Suprapubic skin (tissue), 4 donors: ENCODE measurements at regions not wholly inside any gene's neighbourhood (a gene's known extent, or its start where the extent isn't known, plus 50 kb on each side); places are given as distances from the start of the nearest gene placed in this dataset.
"Not testable (repeated sequence)": the region's sequence is repeated elsewhere in the genome, so short reads cannot be mapped to it uniquely, and the experiment has no call there.

Experiments
- DNase-seq, 2 donors: peaks; one replicate each; pipeline ENCODE4 v3.0.0-alpha.2; 2019; ENCODE audit warnings: low spot score in 2 of 2
- H3K27ac ChIP-seq: fragments of 200-600 bp; sonication (generic); one replicate; pipeline ENCODE4 v1.5.1; 2019
- H3K27me3 ChIP-seq: fragments of 200-600 bp; sonication (generic); one replicate; pipeline ENCODE4 v1.5.1; 2019
- H3K36me3 ChIP-seq: fragments of 200-600 bp; sonication (generic); one replicate; pipeline ENCODE4 v1.5.1; 2019
- H3K4me1 ChIP-seq: fragments of 200-600 bp; sonication (generic); one replicate; pipeline ENCODE4 v1.5.1; 2019
- H3K4me3 ChIP-seq: fragments of 200-600 bp; sonication (generic); one replicate; pipeline ENCODE4 v1.5.1; 2019; ENCODE audit warnings: mild to moderate bottlenecking
- H3K9me3 ChIP-seq: fragments of 200-600 bp; sonication (generic); one replicate; pipeline ENCODE4 v1.5.1; 2019
- EP300 ChIP-seq: sonication (generic); formaldehyde crosslinking; IDR thresholded peaks from one replicate; pipeline ENCODE4 v1.6.1; 2017; ENCODE audit warnings: antibody characterized with exemption
- POLR2A ChIP-seq, 2 donors: fragments of 450-650 bp; IDR thresholded peaks; one replicate each; pipeline ENCODE4 v1.6.1; 2017; ENCODE audit warnings: antibody characterized with exemption in 2 of 2, mild to moderate bottlenecking in 2 of 2, moderate library complexity in 2 of 2
- POLR2AphosphoS5 ChIP-seq, 3 donors: sonication (generic); formaldehyde crosslinking; IDR thresholded peaks; one replicate each; pipeline ENCODE4 v1.6.1; 2017; ENCODE audit warnings: antibody characterized with exemption in 3 of 3
- WGBS: methylation state at CpG from one replicate; pipeline ENCODE4 v1.1.5; 2018; 5-methylcytosine and 5-hydroxymethylcytosine counted together
- TF ChIP-seq, protein P1 (sequence below), 2 donors: fragments of 200-600 bp in 1 of 2; fragments of 450-650 bp in 1 of 2; sonication (generic) in 1 of 2; IDR thresholded peaks; one replicate each; pipeline ENCODE4 v1.5.1; 2016 to 2019; ENCODE audit warnings: antibody characterized with exemption in 2 of 2, mild to moderate bottlenecking in 1 of 2, moderate library complexity in 1 of 2

DNA sequence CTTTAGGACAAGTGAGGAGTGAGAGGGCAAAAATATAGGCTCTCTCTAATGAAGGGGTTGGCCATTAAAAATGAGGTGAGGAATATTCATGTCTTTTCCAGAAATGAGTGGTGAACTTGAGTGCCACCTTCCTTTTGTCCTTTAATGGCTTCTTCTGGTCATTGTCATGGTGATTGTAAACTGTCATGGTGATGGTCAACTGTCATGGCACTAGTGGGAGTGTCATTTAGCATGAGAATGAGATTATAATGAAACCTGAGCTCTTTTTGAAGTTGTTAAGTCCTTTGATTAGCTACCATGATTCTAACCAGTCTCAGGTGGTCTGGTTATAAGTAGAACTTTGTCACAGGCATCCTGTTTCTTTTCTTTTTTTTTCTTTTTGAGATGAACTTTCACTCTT, 524.4 kb downstream of the NEBL start:
- no peak for TF ChIP-seq POLR2A (IDR thresholded peaks at IDR 0.05)
- TF ChIP-seq EP300: no peak
- TF ChIP-seq, protein P1, sequence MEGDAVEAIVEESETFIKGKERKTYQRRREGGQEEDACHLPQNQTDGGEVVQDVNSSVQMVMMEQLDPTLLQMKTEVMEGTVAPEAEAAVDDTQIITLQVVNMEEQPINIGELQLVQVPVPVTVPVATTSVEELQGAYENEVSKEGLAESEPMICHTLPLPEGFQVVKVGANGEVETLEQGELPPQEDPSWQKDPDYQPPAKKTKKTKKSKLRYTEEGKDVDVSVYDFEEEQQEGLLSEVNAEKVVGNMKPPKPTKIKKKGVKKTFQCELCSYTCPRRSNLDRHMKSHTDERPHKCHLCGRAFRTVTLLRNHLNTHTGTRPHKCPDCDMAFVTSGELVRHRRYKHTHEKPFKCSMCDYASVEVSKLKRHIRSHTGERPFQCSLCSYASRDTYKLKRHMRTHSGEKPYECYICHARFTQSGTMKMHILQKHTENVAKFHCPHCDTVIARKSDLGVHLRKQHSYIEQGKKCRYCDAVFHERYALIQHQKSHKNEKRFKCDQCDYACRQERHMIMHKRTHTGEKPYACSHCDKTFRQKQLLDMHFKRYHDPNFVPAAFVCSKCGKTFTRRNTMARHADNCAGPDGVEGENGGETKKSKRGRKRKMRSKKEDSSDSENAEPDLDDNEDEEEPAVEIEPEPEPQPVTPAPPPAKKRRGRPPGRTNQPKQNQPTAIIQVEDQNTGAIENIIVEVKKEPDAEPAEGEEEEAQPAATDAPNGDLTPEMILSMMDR (IDR thresholded peaks at IDR 0.05): no peak
- no peak for TF ChIP-seq POLR2AphosphoS5 (IDR thresholded peaks at IDR 0.05)
- Histone ChIP-seq H3K4me3 (no peak overlapping the region), H3K36me3 (no peaks in the 10 kb centered on the region), H3K27ac (no peak overlapping the region), H3K4me1 (no peaks in the 10 kb centered on the region), H3K27me3 (no peaks in the 10 kb centered on the region), H3K9me3 (no peaks in the 10 kb centered on the region)
- no peak for DNase-seq

- H3K27ac ChIP-seq, H3K4me1 ChIP-seq, DNase-seq, H3K27me3 ChIP-seq, H3K36me3 ChIP-seq, H3K4me3 ChIP-seq, H3K9me3 ChIP-seq: not testable (repeated sequence)
- 94% methylated on average over 7 of the region's 7 CpGs for WGBS
Observed at GRCh38 chr10:20370977-20371533, 526.1 kb downstream of the NEBL start.

GRCh38 chr10:20369863-20370736, 527.0 kb downstream of the NEBL start:
- 87% methylated on average over 9 of the region's 9 CpGs for WGBS
- no peak for DNase-seq
- Histone ChIP-seq H3K4me1 (no peaks in the 10 kb centered on the region), H3K27ac (no peak overlapping the region), H3K27me3 (no peaks in the 10 kb centered on the region), H3K36me3 (no peaks in the 10 kb centered on the region), H3K4me3 (no peak overlapping the region), H3K9me3 (no peaks in the 10 kb centered on the region)
- TF ChIP-seq POLR2AphosphoS5 (IDR thresholded peaks at IDR 0.05): no peak
- TF ChIP-seq, protein P1 (IDR thresholded peaks at IDR 0.05): no peak
- TF ChIP-seq EP300: no peak
- no peak for TF ChIP-seq POLR2A (IDR thresholded peaks at IDR 0.05)

- Histone ChIP-seq H3K4me3 (no peak overlapping the region), H3K9me3 (peaks cover 3% of the 10 kb centered on the region), H3K27me3 (no peaks in the 10 kb centered on the region), H3K4me1 (no peaks in the 10 kb centered on the region), H3K36me3 (no peaks in the 10 kb centered on the region), H3K27ac (no peak overlapping the region)
- no peak for DNase-seq
- no peak for TF ChIP-seq EP300
- TF ChIP-seq, protein P1 (IDR thresholded peaks at IDR 0.05): no peak
- TF ChIP-seq POLR2A (IDR thresholded peaks at IDR 0.05): no peak
- TF ChIP-seq POLR2AphosphoS5 (IDR thresholded peaks at IDR 0.05): no peak
Observed at GRCh38 chr10:20363684-20364083, 533.4 kb downstream of the NEBL start.

- no peaks in the 10 kb centered on the region for H3K27me3 ChIP-seq
- H3K27ac ChIP-seq: no peak overlapping the region
- DNase-seq: no peak
- H3K9me3 ChIP-seq: no peaks in the 10 kb centered on the region
- no peak overlapping the region for H3K4me3 ChIP-seq
- 68% methylated on average over 4 of the region's 4 CpGs for WGBS
- TF ChIP-seq POLR2A (IDR thresholded peaks at IDR 0.05) (no peak), EP300 (no peak), POLR2AphosphoS5 (IDR thresholded peaks at IDR 0.05) (no peak)
- TF ChIP-seq, protein P1 (IDR thresholded peaks at IDR 0.05): no peak
- no peaks in the 10 kb centered on the region for H3K36me3 ChIP-seq
- H3K4me1 ChIP-seq: no peaks in the 10 kb centered on the region
Observed at GRCh38 chr10:20355915-20356314, 539.7 kb downstream of the PLXDC2 start.
